OCI-LY3 (cell line): ENCODE measurements at regions not wholly inside any gene's neighbourhood (a gene's known extent, or its start where the extent isn't known, plus 50 kb on each side); places are given as distances from the start of the nearest gene placed in this dataset.

Experiments used
- H2AFZ ChIP-seq: fragments of 200-600, 300-600 bp; shearing (Covaris generic); 2 replicates; pipeline ENCODE4 v1.6.0; 2014; ENCODE audit warnings: antibody characterized with exemption, low read depth, low read length
- H3K27ac ChIP-seq: fragments of 200-600, 300-600 bp; sonication (generic); 2 replicates; pipeline ENCODE4 v1.5.1; 2014; ENCODE audit warnings: mild to moderate bottlenecking, low read length, moderate library complexity, mixed read lengths
- H3K27me3 ChIP-seq: fragments of 200-600, 300-600 bp; sonication (generic); 2 replicates; pipeline ENCODE4 v1.6.1; 2014; ENCODE audit warnings: low read depth, low read length, mixed read lengths
- H3K36me3 ChIP-seq: fragments of 200-600, 300-600 bp; sonication (generic); replicated peaks from 2 replicates; pipeline ENCODE3; 2014; ENCODE audit warnings: low read depth, low read length, mixed read lengths
- H3K4me1 ChIP-seq: fragments of 300-600, 200-600 bp; sonication (generic); 2 replicates; pipeline ENCODE4 v1.6.1; 2014; ENCODE audit warnings: low read length, mixed read lengths
- H3K4me2 ChIP-seq: fragments of 200-600, 300-600 bp; sonication (generic); 2 replicates; pipeline ENCODE4 v1.6.1; 2014; ENCODE audit warnings: low read length, mixed read lengths
- H3K4me3 ChIP-seq: fragments of 300-600, 200-600 bp; sonication (generic); 2 replicates; pipeline ENCODE4 v1.5.1; 2014; ENCODE audit warnings: antibody characterized with exemption, mild to moderate bottlenecking, low read length, moderate library complexity
- H3K79me2 ChIP-seq: fragments of 300-600, 200-600 bp; shearing (Covaris generic); 2 replicates; pipeline ENCODE4 v1.6.1; 2014; ENCODE audit warnings: mild to moderate bottlenecking, low read length, mixed read lengths
- H3K9ac ChIP-seq: fragments of 300-600, 200-600 bp; shearing (Covaris generic); 2 replicates; pipeline ENCODE4 v1.6.0; 2014; ENCODE audit warnings: mild to moderate bottlenecking, low read length, moderate library complexity
- H3K9me3 ChIP-seq: fragments of 200-600, 300-600 bp; shearing (Covaris generic); 2 replicates; pipeline ENCODE4 v1.6.1; 2014; ENCODE audit warnings: low read length, mixed read lengths; ENCODE audit not compliant: insufficient read depth
- H4K20me1 ChIP-seq: fragments of 200-600, 300-600 bp; sonication (generic); 2 replicates; pipeline ENCODE4 v1.6.1; 2016; ENCODE audit warnings: low read length, mixed read lengths; ENCODE audit not compliant: insufficient read depth
- CTCF ChIP-seq: fragments of 200-600, 300-600 bp; sonication (generic); IDR thresholded peaks from 2 replicates; pipeline ENCODE4 v1.5.1; 2014; ENCODE audit warnings: antibody characterized with exemption, low read length, low read depth
- EZH2phosphoT487 ChIP-seq: fragments of 200-600 bp; shearing (Covaris generic); IDR thresholded peaks from 2 replicates; pipeline ENCODE4 v1.6.1; 2018; ENCODE audit warnings: antibody characterized with exemption, mixed run types, low read depth

- no peaks in the 10 kb centered on the region for H3K79me2 ChIP-seq
- no peaks in the 10 kb centered on the region for H3K9me3 ChIP-seq
- TF ChIP-seq CTCF (no peak), EZH2phosphoT487 (no peak)
- no peaks in the 10 kb centered on the region for H3K36me3 ChIP-seq
- no peak overlapping the region for H2AFZ ChIP-seq
- H3K9ac ChIP-seq: no peak overlapping the region
- H3K4me3 ChIP-seq: no peak overlapping the region
- no peak overlapping the region for H3K4me2 ChIP-seq
- no peaks in the 10 kb centered on the region for H3K27me3 ChIP-seq
- H4K20me1 ChIP-seq: no peaks in the 10 kb centered on the region
- no peak overlapping the region for H3K27ac ChIP-seq
- no peaks in the 10 kb centered on the region for H3K4me1 ChIP-seq
These were observed 1507.1 kb downstream of the UQCRFS1 start for GRCh38 chr19:27705896-27706295.

GRCh38 chr19:27694361-27695055, 1518.4 kb downstream of the UQCRFS1 start:
- Histone ChIP-seq H2AFZ (no peak overlapping the region), H3K27ac (no peak overlapping the region), H3K4me2 (no peak overlapping the region), H4K20me1 (no peaks in the 10 kb centered on the region), H3K4me3 (no peak overlapping the region), H3K27me3 (no peaks in the 10 kb centered on the region), H3K79me2 (no peaks in the 10 kb centered on the region), H3K4me1 (no peaks in the 10 kb centered on the region), H3K36me3 (no peaks in the 10 kb centered on the region), H3K9ac (no peak overlapping the region), H3K9me3 (no peaks in the 10 kb centered on the region)
- TF ChIP-seq EZH2phosphoT487 (no peak), CTCF (no peak)

DNA sequence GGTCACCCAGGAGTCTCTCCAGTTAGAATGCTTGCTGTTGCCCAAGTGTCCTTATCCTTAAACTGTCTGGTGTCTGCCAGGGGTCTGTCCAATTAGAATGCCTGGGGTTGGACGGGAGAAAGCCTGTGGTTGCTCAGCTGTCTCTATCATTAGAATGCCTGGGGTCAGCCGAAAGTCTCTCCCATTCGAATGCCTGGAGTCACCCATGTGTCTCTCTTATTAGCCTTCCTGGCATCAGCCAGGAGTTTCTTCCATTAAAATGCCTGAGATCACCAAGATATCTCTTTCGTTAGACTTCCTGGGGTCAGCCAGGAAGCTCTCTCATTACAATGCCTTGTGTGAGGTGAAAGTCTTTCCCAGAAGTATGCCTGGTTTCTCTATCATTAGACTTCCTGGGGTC, 1521.0 kb downstream of the UQCRFS1 start:
- no peak overlapping the region for H3K4me3 ChIP-seq
- TF ChIP-seq CTCF (no peak), EZH2phosphoT487 (no peak)
- H3K9ac ChIP-seq: no peak overlapping the region
- H2AFZ ChIP-seq: no peak overlapping the region
- H3K4me2 ChIP-seq: no peak overlapping the region
- H3K4me1 ChIP-seq: no peaks in the 10 kb centered on the region
- H3K27ac ChIP-seq: no peak overlapping the region
- no peaks in the 10 kb centered on the region for H4K20me1 ChIP-seq
- no peaks in the 10 kb centered on the region for H3K79me2 ChIP-seq
- H3K9me3 ChIP-seq: no peaks in the 10 kb centered on the region
- H3K36me3 ChIP-seq: no peaks in the 10 kb centered on the region
- H3K27me3 ChIP-seq: no peaks in the 10 kb centered on the region

GRCh38 chr19:27689734-27690241, 1523.2 kb downstream of the UQCRFS1 start:
- Histone ChIP-seq H3K9me3 (no peaks in the 10 kb centered on the region), H2AFZ (no peak overlapping the region), H4K20me1 (no peaks in the 10 kb centered on the region), H3K27me3 (no peaks in the 10 kb centered on the region), H3K4me1 (no peaks in the 10 kb centered on the region), H3K27ac (no peak overlapping the region), H3K79me2 (no peaks in the 10 kb centered on the region), H3K36me3 (peaks cover 3% of the 10 kb centered on the region), H3K4me3 (no peak overlapping the region), H3K4me2 (no peak overlapping the region), H3K9ac (no peak overlapping the region)
- TF ChIP-seq EZH2phosphoT487 (no peak), CTCF (no peak)
